IMR-90 (cell line): ENCODE measurements at regions not wholly inside any gene's neighbourhood (a gene's known extent, or its start where the extent isn't known, plus 50 kb on each side); places are given as distances from the start of the nearest gene placed in this dataset.

ENCODE experiments used
- CTCF ChIP-seq: conservative IDR thresholded peaks from 2 replicates; pipeline ENCODE4 v1.5.1; 2012; ENCODE audit warnings: mild to moderate bottlenecking, low read depth, low read length, improper control_type of control experiment
- MAZ ChIP-seq: IDR thresholded peaks from 2 replicates; pipeline ENCODE4 v1.6.1; 2012; ENCODE audit warnings: low read depth, mild to moderate bottlenecking, low read length, improper control_type of control experiment, moderate library complexity, borderline replicate concordance
- USF2 ChIP-seq: fragments of 150-350 bp; IDR thresholded peaks from 2 replicates; pipeline ENCODE4 v1.6.1; 2017; ENCODE audit warnings: mild to moderate bottlenecking, antibody characterized with exemption, low read length, low read depth

- no peak for TF ChIP-seq CTCF
- no peak for TF ChIP-seq MAZ
- no peak for TF ChIP-seq USF2
Observed at GRCh38 chr9:79968533-79968932, 396.8 kb downstream of the TLE4 start.
